ENCODE measurements at regions not wholly inside any gene's neighbourhood (a gene's known extent, or its start where the extent isn't known, plus 50 kb on each side); places are given as distances from the start of the nearest gene placed in this dataset.
"Not testable (repeated sequence)": the region's sequence is repeated elsewhere in the genome, so short reads cannot be mapped to it uniquely, and the experiment has no call there.

DNA sequence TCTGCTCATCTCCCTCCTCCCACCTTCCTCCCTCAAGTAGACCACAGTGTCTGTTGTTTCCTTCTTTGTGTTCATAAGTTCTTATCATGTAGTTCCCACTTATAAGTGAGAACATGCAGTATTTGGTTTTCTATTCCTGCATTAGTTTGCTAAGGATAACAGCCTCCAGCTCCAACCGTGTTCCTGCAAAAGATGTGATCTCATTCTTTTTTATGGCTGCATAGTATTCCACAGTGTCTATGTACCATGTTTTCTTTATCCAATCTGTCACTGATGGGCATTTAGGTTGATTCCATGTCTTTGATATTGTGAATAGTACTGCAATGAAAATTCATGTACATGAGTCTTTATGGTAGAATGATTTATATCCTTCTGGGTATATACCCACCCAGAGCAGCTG, 173.5 kb downstream of the MATN1 start:
- not testable (repeated sequence) for TF ChIP-seq CTCF (IDR thresholded peaks at IDR 0.05 in 4 of 5, conservative IDR thresholded peaks at IDR 0.05 in 1 of 5); POLR2A (IDR thresholded peaks at IDR 0.05)

All from gastrocnemius medialis (tissue), 4 donors.